HAP-1 (cell line): ENCODE measurements at regions not wholly inside any gene's neighbourhood (a gene's known extent, or its start where the extent isn't known, plus 50 kb on each side); places are given as distances from the start of the nearest gene placed in this dataset.

Source experiments
- DNase-seq, 2 experiments: peaks; one replicate each; pipeline ENCODE4 v3.0.0-alpha.2; 2016 to 2020; ENCODE audit warnings: low spot score in 2 of 2
- H3K27me3 ChIP-seq: fragments of 250-450 bp; sonication (Bioruptor Pico); 2 replicates; pipeline ENCODE4 v1.5.1; 2020; ENCODE audit warnings: low read depth, mild to moderate bottlenecking, moderate library complexity
- H3K36me3 ChIP-seq: fragments of 250-450 bp; sonication (Bioruptor Pico); replicated peaks from 2 replicates; pipeline ENCODE4 v1.5.1; 2020; ENCODE audit warnings: mild to moderate bottlenecking
- H3K4me1 ChIP-seq: fragments of 250-450 bp; sonication (Bioruptor Pico); 2 replicates; pipeline ENCODE4 v1.5.1; 2020; ENCODE audit warnings: mild to moderate bottlenecking
- H3K4me3 ChIP-seq: fragments of 250-450 bp; sonication (Bioruptor Pico); 2 replicates; pipeline ENCODE4 v1.5.1; 2020; ENCODE audit warnings: mild to moderate bottlenecking, moderate library complexity
- H3K9me3 ChIP-seq: fragments of 250-450 bp; sonication (Bioruptor Pico); 2 replicates; pipeline ENCODE4 v1.5.1; 2020; ENCODE audit warnings: mild to moderate bottlenecking, moderate library complexity
- in situ Hi-C: fragments of 300-500 bp; cut with MboI; formaldehyde crosslinking; loops from 3 replicates; pipeline ENCODE4 v1.14.3; 2020; ENCODE audit warnings: low sequenced_read_pairs, inconsistent platforms, mixed read lengths

- no peaks in the 10 kb centered on the region; the same call in 1 of the 2 replicates for H3K9me3 ChIP-seq
- in situ Hi-C loops: no loop called here
- H3K36me3 ChIP-seq: no peaks in the 10 kb centered on the region
- DNase-seq: peak; percentile 37 to 39
- peaks cover 10% of the 10 kb centered on the region for H3K4me1 ChIP-seq
- no peaks in the 10 kb centered on the region for H3K27me3 ChIP-seq
- no peak overlapping the region for H3K4me3 ChIP-seq
Observed at GRCh38 chr11:21811572-21811971, 381.3 kb upstream of the ANO5 start.

- in situ Hi-C loops: no loop called here
- Histone ChIP-seq H3K4me1 (peaks cover 12% of the 10 kb centered on the region), H3K4me3 (no peak overlapping the region), H3K9me3 (no peaks in the 10 kb centered on the region), H3K27me3 (no peaks in the 10 kb centered on the region), H3K36me3 (no peaks in the 10 kb centered on the region)
- DNase-seq: no peak
Observed at GRCh38 chr11:21814169-21814568, 378.7 kb upstream of the ANO5 start.

- no peaks in the 10 kb centered on the region for H3K36me3 ChIP-seq
- in situ Hi-C loops: no loop called here
- peaks cover 12% of the 10 kb centered on the region for H3K4me1 ChIP-seq
- DNase-seq: no peak
- H3K4me3 ChIP-seq: no peak overlapping the region
- no peaks in the 10 kb centered on the region for H3K27me3 ChIP-seq
- H3K9me3 ChIP-seq: no peaks in the 10 kb centered on the region
Observed at GRCh38 chr11:21817696-21818095, 375.2 kb upstream of the ANO5 start.

GRCh38 chr11:21820176-21820575 is 372.7 kb upstream of the ANO5 start:
- Histone ChIP-seq H3K27me3 (no peaks in the 10 kb centered on the region), H3K9me3 (no peaks in the 10 kb centered on the region), H3K36me3 (no peaks in the 10 kb centered on the region), H3K4me3 (no peak overlapping the region), H3K4me1 (peaks cover 12% of the 10 kb centered on the region)
- in situ Hi-C loops: no loop called here
- DNase-seq: no peak

GRCh38 chr11:21825127-21825526 is 367.8 kb upstream of the ANO5 start:
- DNase-seq: no peak
- H3K9me3 ChIP-seq: no peaks in the 10 kb centered on the region
- no peaks in the 10 kb centered on the region for H3K4me1 ChIP-seq
- H3K4me3 ChIP-seq: no peak overlapping the region
- H3K27me3 ChIP-seq: no peaks in the 10 kb centered on the region
- in situ Hi-C loops: no loop called here
- no peaks in the 10 kb centered on the region for H3K36me3 ChIP-seq

- H3K9me3 ChIP-seq: no peaks in the 10 kb centered on the region
- H3K36me3 ChIP-seq: no peaks in the 10 kb centered on the region
- H3K4me3 ChIP-seq: no peak overlapping the region
- in situ Hi-C loops: no loop called here
- DNase-seq: no peak
- H3K4me1 ChIP-seq: no peaks in the 10 kb centered on the region
- no peaks in the 10 kb centered on the region for H3K27me3 ChIP-seq
Observed at GRCh38 chr11:21838427-21838826, 354.5 kb upstream of the ANO5 start.

GRCh38 chr11:21839796-21840195 is 353.1 kb upstream of the ANO5 start:
- no peak overlapping the region for H3K4me3 ChIP-seq
- in situ Hi-C loops: no loop called here
- no peaks in the 10 kb centered on the region for H3K9me3 ChIP-seq
- no peaks in the 10 kb centered on the region for H3K4me1 ChIP-seq
- H3K36me3 ChIP-seq: no peaks in the 10 kb centered on the region
- no peak for DNase-seq
- H3K27me3 ChIP-seq: no peaks in the 10 kb centered on the region

GRCh38 chr11:21861314-21861713 is 331.6 kb upstream of the ANO5 start:
- Histone ChIP-seq H3K9me3 (no peaks in the 10 kb centered on the region), H3K4me3 (no peak overlapping the region), H3K36me3 (no peaks in the 10 kb centered on the region), H3K4me1 (no peaks in the 10 kb centered on the region), H3K27me3 (no peaks in the 10 kb centered on the region)
- DNase-seq: no peak
- in situ Hi-C loops: no loop called here

- in situ Hi-C loops: no loop called here
- no peak for DNase-seq
- no peaks in the 10 kb centered on the region for H3K4me1 ChIP-seq
- H3K4me3 ChIP-seq: no peak overlapping the region
- no peaks in the 10 kb centered on the region for H3K27me3 ChIP-seq
- no peaks in the 10 kb centered on the region for H3K36me3 ChIP-seq
- H3K9me3 ChIP-seq: no peaks in the 10 kb centered on the region
Observed at GRCh38 chr11:21865541-21865940, 327.3 kb upstream of the ANO5 start.

GRCh38 chr11:21866781-21867180 is 326.1 kb upstream of the ANO5 start:
- Histone ChIP-seq H3K4me1 (no peaks in the 10 kb centered on the region), H3K9me3 (no peaks in the 10 kb centered on the region), H3K4me3 (no peak overlapping the region), H3K36me3 (no peaks in the 10 kb centered on the region), H3K27me3 (no peaks in the 10 kb centered on the region)
- no peak for DNase-seq
- in situ Hi-C loops: no loop called here

GRCh38 chr11:21877151-21877550 is 315.7 kb upstream of the ANO5 start:
- Histone ChIP-seq H3K27me3 (no peaks in the 10 kb centered on the region), H3K4me1 (0 out of 2 replicates have a peak, but pooled peaks cover 2% of the 10 kb centered on the region), H3K36me3 (no peaks in the 10 kb centered on the region), H3K9me3 (no peaks in the 10 kb centered on the region), H3K4me3 (no peak overlapping the region)
- no peak for DNase-seq
- in situ Hi-C loops: no loop called here

- Histone ChIP-seq H3K27me3 (no peaks in the 10 kb centered on the region), H3K4me3 (no peak overlapping the region), H3K9me3 (no peaks in the 10 kb centered on the region), H3K36me3 (no peaks in the 10 kb centered on the region), H3K4me1 (no peaks in the 10 kb centered on the region)
- no peak for DNase-seq
- in situ Hi-C loops: no loop called here
Observed at GRCh38 chr11:21883354-21883753, 309.5 kb upstream of the ANO5 start.

GRCh38 chr11:21888814-21889213 is 304.1 kb upstream of the ANO5 start:
- H3K36me3 ChIP-seq: no peaks in the 10 kb centered on the region
- no peaks in the 10 kb centered on the region for H3K27me3 ChIP-seq
- H3K4me3 ChIP-seq: no peak overlapping the region
- in situ Hi-C loops: no loop called here
- no peaks in the 10 kb centered on the region for H3K9me3 ChIP-seq
- no peaks in the 10 kb centered on the region; the same call in 1 of the 2 replicates for H3K4me1 ChIP-seq
- no peak for DNase-seq

- Histone ChIP-seq H3K4me1 (peaks cover 2% of the 10 kb centered on the region; the same call in 1 of the 2 replicates), H3K9me3 (no peaks in the 10 kb centered on the region), H3K4me3 (no peak overlapping the region), H3K36me3 (no peaks in the 10 kb centered on the region), H3K27me3 (no peaks in the 10 kb centered on the region)
- DNase-seq: no peak
- in situ Hi-C loops: no loop called here
Observed at GRCh38 chr11:21892736-21893564, 299.9 kb upstream of the ANO5 start.

- DNase-seq: peak in 1 of 2 experiments; percentile 39
- H3K36me3 ChIP-seq: no peaks in the 10 kb centered on the region
- no peaks in the 10 kb centered on the region for H3K27me3 ChIP-seq
- in situ Hi-C loops: no loop called here
- no peak overlapping the region for H3K4me3 ChIP-seq
- peaks cover 2% of the 10 kb centered on the region; the same call in 1 of the 2 replicates for H3K4me1 ChIP-seq
- H3K9me3 ChIP-seq: no peaks in the 10 kb centered on the region
Observed at GRCh38 chr11:21893565-21893867, 299.4 kb upstream of the ANO5 start.
